DMS114 treated with DMSO at 0.1 percent for 48 hours (cell line): ENCODE measurements at regions not wholly inside any gene's neighbourhood (a gene's known extent, or its start where the extent isn't known, plus 50 kb on each side); places are given as distances from the start of the nearest gene placed in this dataset.
"Not testable (repeated sequence)": the region's sequence is repeated elsewhere in the genome, so short reads cannot be mapped to it uniquely, and the experiment has no call there.

Experiments
- DNase-seq: peaks from one replicate; lab custom pipeline; 2025; ENCODE audit not compliant: unreplicated experiment; lab: John Stamatoyannopoulos, UW

DNA sequence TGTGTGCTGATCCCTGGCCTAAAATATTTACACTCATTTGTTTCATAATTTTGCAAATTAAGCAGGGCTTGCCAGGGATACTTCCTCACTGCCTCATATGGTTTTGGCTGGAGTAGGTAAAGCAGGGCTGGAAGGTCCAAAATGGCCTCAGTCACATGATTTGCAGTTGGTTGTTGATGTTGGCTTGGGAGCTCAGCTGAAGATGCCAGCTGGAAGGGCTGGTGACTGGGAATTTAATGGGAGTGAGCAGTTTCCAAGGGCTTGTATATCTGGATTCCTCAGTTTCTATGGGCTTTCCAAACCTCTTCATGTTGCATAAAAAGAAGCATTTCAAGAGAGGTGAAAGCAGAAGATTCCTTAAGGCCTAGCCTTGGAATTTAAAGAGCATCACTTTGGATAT, 729.3 kb downstream of the CDH18 start:
- DNase-seq: no peak

GRCh38 chr5:19261879-19262278, 726.1 kb downstream of the CDH18 start:
- DNase-seq: no peak

DNA sequence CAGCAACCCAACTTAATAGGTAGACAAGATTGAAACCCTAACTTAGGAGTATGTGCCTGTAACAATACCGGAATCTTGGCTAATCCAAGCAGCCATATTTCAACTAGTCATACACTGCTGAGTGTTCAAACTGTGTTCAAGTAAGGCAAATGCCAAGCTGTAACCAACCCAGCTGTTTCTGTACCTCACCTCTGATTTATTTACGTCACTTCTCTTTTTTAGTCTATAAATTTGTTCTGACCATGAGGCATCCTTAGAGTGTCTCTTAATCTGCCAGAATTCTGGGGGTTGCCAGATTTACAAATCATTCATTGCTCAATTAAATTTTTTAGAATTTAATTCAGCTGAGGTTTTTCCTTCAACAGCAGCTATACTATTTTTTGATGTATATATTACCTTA, 723.2 kb downstream of the CDH18 start:
- DNase-seq: no peak

DNA sequence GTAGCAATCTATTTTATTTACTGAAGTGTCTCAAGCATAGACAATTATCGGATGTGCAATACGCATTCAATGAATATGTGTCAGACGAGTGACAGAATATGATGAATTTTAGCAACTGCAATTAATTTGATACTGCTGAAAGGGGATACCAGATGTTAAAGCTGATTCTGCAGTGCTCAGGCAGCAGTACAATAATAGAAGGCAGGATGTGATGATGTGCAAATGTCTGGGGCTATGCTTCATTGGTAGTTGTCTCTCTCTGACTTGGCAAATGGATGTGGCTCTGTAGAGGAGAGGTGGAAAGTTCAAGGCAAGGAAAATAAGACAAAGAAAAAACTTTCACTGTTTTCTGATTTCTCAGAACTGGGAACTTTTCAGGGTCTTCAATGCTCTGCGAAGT, 721.2 kb downstream of the CDH18 start:
- DNase-seq: no peak

DNA sequence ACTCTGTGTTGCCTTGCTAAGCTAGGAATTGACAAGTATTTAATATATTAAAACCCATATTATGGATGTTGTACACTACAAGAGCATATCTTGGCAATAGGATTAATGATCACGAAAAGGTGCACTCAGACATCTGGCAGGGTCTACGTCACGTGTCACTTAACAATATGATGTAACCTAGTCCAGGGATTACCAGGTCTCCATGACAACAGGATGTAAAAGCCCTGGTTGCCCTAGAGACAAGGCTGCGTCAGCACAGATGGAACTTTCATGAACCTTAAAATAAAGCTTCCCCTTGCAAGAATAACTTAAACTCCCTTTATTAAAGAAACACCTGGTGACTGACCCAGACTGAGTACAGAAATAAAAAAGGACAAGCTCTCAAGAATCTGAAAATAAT, 717.8 kb downstream of the CDH18 start:
- no peak for DNase-seq

GRCh38 chr5:19274578-19274977, 713.4 kb downstream of the CDH18 start:
- DNase-seq: no peak

GRCh38 chr5:19285286-19285685, 702.7 kb downstream of the CDH18 start:
- DNase-seq: no peak

GRCh38 chr5:19287548-19288277, 700.3 kb downstream of the CDH18 start:
- DNase-seq: not testable (repeated sequence)

DNA sequence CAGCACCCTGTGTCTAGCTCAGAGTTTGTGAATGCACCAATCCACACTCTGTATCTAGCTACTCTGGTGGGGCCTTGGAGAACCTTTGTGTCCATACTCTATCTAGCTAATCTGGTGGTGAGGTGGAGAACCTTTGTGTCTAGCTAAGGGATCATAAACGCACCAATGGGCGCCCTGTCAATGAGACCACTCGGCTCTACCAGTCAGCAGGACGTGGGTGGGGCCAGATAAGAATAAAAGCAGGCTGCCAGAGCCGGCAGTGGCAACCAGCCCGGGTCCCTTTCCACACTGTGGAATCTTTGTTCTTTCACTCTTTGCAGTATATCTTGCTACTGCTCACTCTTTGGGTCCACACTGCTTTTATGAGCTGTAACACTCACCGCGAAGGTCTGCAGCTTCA, 699.7 kb downstream of the CDH18 start:
- DNase-seq: not testable (repeated sequence)

GRCh38 chr5:19297934-19298333, 690.1 kb downstream of the CDH18 start:
- no peak for DNase-seq

DNA sequence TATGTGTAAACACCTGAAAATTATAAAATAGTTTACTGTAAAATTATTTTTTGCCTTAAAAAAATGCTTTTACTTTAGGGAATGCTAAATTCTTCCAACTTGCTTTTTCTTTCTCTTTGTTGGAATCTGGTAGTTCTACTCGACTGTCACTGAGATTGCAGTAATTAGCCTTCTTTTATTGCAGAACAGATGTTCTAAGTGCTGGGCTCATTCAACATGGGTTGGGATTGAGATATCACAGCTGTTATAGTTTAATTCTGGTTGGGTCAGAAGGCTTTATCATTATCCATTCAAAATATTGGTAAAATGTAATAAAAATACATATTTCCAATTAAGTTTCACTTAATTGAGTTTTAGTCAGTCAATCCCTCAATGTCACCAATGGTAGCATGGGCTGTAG, 686.7 kb downstream of the CDH18 start:
- no peak for DNase-seq

DNA sequence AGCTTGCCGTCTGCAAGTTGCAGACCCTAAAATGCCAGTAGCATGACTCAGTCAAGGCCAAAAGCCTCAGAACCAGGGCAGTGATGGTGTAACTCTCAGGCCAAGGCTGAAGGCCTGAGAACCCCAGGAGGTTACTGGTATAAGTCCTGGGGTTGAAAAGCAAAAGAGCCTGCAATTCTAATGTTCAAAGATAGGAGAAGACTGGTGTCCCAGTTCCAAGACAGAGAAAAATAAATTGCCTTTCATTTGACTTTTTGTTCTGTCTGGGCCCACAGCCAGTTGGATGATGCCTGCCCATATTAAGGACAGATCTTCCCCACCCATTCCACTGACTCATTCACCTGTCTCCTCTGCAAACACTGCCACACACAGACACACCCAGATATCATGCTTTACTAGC, 673.2 kb downstream of the CDH18 start:
- DNase-seq: no peak

GRCh38 chr5:19319252-19319651, 668.7 kb downstream of the CDH18 start:
- no peak for DNase-seq

DNA sequence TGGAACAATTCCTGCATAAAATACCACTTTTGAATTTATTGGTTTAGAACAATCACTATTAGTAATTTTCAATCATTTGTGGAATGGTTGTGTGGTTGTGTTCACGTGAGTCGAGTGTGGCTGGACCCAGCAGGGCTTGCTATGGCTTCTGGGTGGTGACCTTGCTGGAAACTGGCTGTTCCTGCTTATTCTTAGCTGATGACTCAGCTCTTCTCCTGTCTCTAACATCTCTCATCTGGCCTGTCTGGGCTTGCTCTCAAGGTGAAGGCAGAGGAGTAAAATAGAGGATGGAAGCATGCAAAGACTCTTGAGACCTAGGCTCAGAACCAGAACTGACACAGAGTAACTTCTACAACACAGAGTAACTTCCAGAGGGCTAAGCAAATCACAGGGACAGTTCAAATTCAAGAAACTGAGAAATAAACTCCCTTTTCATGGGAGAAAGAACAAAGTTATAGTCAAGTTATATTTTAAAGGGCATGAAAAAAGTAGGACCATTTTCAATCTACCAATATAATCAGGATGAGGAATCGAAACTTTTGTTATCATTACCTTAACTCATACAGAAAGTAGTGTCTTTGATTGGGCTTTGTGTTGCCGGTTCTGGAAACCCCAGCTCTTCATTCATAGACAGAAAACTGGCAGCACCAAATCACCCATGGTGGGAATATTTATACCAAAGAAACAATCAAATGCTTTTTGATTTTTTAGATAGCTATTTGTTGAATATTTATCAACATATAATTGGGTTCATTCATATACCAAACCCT, 665.1 kb downstream of the CDH18 start:
- DNase-seq: no peak

DNA sequence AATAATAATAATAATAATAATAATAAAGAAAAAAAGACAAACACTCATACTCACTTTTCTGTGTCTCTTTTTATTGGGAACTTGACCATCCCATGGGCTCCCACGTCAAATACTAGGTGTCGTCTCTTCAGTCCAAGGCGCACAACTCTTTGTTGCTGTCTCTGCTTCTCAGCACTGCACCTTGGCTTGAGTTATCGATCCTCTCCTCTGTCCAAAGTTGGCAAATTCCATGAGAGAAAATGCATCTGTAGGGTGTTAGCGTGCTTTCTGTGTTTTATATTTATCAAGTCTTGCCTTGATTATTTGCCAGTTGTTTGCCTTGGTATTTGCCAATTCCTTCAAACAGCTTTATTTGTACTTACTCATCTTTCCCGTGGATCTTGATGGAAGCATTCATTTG, 653.7 kb downstream of the CDH18 start:
- DNase-seq: no peak

- DNase-seq: no peak
These were observed 645.1 kb downstream of the CDH18 start for GRCh38 chr5:19342942-19343341.

DNA sequence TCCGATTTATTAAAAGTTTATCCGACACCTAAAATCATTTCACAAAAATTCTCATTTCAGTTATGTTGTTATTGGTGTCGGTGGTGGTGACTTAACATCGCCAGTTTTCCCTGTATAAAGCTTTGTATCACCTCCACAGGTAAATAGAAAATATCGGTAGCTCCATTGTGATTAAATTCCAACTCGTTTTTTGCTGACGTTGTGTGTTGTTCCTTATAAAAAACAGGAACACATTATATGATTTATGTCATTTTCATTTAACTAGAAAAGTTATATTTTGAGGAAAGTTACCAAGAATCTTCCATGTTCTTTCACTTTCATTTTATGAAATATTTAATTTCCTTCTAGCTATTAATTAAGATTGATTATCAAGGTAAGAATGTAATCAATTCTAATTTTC, 635.9 kb downstream of the CDH18 start:
- no peak for DNase-seq

- DNase-seq: no peak
These were observed 619.0 kb downstream of the CDH18 start for GRCh38 chr5:19369048-19369447.

DNA sequence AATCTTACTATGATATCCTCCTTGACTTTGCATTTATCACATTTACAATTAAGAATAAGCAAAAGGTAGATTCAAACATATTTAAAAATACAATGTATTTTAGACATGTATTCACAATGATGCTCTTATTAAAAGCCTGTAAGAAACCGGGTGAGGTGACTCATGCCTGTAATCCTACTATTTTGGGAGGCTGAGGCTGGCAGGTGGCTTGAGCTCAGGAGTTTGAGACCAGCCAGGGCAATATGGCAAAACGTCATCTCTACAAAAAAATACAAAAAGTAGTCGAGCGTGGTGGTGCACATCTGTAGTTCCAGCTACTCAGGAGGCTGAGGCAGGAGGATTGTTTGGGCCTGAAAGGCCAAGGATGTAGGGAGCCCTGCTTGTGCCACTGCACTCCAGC, 618.4 kb downstream of the CDH18 start:
- DNase-seq: no peak

GRCh38 chr5:19370655-19371386, 617.2 kb downstream of the CDH18 start:
- DNase-seq: no peak

GRCh38 chr5:19388391-19388790, 599.6 kb downstream of the CDH18 start:
- DNase-seq: no peak

- DNase-seq: no peak
These were observed 587.0 kb downstream of the CDH18 start for GRCh38 chr5:19401032-19401431.
